Stimulated activated CD4-positive, alpha-beta T cell treated with anti-CD3 and anti-CD28 coated beads, Interleukin-1b, Interleukin-23, amount 100 ng/mL, for 1 hour (primary cell): ENCODE measurements at regions not wholly inside any gene's neighbourhood (a gene's known extent, or its start where the extent isn't known, plus 50 kb on each side); places are given as distances from the start of the nearest gene placed in this dataset.
"Not testable (repeated sequence)": the region's sequence is repeated elsewhere in the genome, so short reads cannot be mapped to it uniquely, and the experiment has no call there.

Experiments
- DNase-seq, 2 donors: peaks; one replicate each; pipeline ENCODE4 v3.0.0-alpha.2; 2020; ENCODE audit warnings: low read depth in 2 of 2

- DNase-seq: no peak
These were observed 64.9 kb upstream of the KBTBD8 start for GRCh38 chr3:66933233-66933632.

GRCh38 chr3:66934041-66934440 lies 64.1 kb upstream of the KBTBD8 start:
- no peak for DNase-seq

GRCh38 chr3:66934725-66935124 lies 63.4 kb upstream of the KBTBD8 start:
- DNase-seq: no peak

- not testable (repeated sequence) for DNase-seq
These were observed 61.1 kb upstream of the KBTBD8 start for GRCh38 chr3:66937041-66937440.

GRCh38 chr3:66938338-66938963 lies 59.7 kb upstream of the KBTBD8 start:
- no peak for DNase-seq

- no peak for DNase-seq
These were observed 50.1 kb upstream of the KBTBD8 start for GRCh38 chr3:66948041-66948440.
